AG10803 (cell line): ENCODE measurements at regions not wholly inside any gene's neighbourhood (a gene's known extent, or its start where the extent isn't known, plus 50 kb on each side); places are given as distances from the start of the nearest gene placed in this dataset.

Source experiments
- DNase-seq: peaks from one replicate; pipeline ENCODE4 v3.0.0; 2010; ENCODE audit warnings: low read depth
- H3K4me3 ChIP-seq: 2 replicates; pipeline ENCODE4 v1.5.1; 2011; ENCODE audit warnings: mild to moderate bottlenecking, low read length, control low read depth
- TF ChIP-seq, protein P1 (sequence below): conservative IDR thresholded peaks from 2 replicates; pipeline ENCODE4 v1.5.1; 2011; ENCODE audit warnings: mild to moderate bottlenecking, low read length, control low read depth, inconsistent platforms

DNA sequence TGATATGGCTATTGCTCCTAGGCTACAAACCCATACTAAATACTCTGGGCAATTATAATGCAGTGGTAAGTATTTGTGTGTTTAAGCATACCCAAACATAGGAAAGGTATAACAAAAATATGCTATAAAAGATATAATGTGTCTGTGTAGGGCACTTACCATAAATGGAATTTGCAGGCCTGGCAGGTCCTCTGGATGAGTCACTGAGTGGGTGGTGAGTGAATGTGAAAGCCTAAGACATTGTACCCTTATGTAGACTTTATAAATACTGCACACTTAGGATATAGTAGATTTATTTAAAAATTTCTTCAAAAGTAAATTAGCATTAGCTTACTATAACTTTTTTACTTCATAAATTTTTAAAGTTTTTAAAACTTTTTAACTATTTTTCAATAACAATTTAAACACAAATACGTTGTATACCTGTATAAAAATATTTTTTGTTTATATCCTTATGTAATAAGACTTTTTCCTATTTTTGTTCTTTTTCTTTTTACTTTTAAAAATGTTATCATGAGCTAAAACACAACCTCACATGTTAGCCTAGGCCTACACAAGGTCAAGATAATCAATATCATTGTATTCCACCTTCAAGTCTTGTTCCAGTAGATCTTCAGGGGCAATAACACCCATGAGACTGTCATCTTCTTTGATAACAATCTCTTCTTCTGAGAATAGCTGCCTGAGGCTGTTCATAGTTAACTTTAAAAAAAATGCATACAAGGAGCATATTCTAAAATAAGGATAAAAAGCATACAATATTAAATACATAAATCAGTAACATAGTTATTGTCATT lies 306.3 kb upstream of the RGS18 start:
- no peak overlapping the region for H3K4me3 ChIP-seq
- TF ChIP-seq, protein P1, sequence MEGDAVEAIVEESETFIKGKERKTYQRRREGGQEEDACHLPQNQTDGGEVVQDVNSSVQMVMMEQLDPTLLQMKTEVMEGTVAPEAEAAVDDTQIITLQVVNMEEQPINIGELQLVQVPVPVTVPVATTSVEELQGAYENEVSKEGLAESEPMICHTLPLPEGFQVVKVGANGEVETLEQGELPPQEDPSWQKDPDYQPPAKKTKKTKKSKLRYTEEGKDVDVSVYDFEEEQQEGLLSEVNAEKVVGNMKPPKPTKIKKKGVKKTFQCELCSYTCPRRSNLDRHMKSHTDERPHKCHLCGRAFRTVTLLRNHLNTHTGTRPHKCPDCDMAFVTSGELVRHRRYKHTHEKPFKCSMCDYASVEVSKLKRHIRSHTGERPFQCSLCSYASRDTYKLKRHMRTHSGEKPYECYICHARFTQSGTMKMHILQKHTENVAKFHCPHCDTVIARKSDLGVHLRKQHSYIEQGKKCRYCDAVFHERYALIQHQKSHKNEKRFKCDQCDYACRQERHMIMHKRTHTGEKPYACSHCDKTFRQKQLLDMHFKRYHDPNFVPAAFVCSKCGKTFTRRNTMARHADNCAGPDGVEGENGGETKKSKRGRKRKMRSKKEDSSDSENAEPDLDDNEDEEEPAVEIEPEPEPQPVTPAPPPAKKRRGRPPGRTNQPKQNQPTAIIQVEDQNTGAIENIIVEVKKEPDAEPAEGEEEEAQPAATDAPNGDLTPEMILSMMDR = no peak
- no peak for DNase-seq

DNA sequence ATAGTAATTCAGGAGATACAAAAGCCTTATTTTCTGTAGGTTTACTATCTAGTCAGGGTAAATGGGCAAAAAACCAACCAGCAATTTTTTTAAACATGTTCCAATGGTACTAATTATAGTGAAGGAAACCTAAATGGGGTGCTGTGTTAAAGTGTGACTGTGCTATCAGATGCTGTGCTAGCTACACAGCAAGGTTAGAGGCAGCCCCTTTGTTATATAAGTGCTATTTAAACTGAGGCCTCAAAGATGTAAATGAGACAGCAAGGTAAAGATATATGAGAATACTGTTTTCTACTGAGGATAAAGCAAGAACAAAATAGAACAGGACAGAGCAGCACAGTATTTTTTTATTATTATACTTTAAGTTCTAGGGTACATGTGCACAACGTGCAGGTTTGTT lies 305.4 kb upstream of the RGS18 start:
- no peak overlapping the region for H3K4me3 ChIP-seq
- DNase-seq = no peak
- TF ChIP-seq, protein P1 = no peak

DNA sequence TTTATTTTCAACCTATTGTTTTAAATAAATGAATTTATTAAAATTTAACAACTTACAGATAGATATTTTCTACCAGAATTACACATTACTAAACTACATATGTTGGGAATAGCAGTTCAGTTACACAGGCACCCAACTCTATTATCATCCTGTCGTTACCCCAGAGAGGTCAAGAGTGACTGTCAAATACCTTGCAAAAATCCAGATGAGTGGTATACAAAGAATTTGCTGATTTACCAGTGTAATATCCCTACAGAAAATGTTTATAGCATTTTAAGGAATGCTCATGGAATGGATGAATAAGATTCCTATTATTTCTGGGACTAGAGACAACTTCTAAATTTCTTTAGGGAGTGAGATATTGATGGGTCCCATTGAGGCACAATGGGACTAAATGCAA lies 300.7 kb upstream of the RGS18 start:
- H3K4me3 ChIP-seq = no peak overlapping the region
- TF ChIP-seq, protein P1 = no peak
- no peak for DNase-seq

DNA sequence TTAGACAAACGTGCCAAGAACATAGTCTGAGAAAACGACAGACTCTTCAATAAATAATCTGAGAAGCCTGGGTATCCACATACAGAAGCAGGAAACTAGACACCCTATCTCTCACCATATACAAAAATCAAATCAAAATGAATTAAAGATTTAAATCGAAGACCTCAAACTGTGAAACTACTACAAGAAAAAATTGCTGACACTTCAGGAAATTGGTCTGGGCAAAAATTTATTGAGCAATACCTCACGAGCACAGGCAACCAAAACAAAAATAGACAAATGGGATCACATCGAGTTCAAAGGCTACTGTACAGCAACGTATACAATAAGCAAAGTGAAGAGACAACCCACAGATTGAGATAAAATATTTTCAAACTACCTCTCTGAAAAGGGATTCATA lies 292.8 kb upstream of the RGS18 start:
- TF ChIP-seq, protein P1 = no peak
- no peak overlapping the region for H3K4me3 ChIP-seq
- no peak for DNase-seq

DNA sequence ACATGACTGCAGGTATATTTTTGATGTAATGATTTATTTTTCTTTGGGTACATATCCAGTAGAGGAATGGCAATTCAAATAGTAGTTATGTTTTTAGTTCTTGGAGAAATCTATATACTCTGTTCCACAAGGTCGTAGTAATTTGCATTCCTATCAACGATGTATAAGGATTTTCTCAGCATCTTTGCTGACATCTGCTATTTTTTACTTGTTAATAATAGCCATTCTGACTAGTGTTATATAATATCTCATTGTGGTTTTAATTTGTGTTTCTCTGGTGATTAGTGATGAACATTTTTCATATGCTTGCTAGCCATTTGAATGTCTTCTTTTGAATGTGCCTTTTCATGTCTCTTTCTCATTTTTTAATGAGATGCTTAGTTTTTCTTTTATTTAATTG lies 292.1 kb upstream of the RGS18 start:
- TF ChIP-seq, protein P1 = no peak

DNA sequence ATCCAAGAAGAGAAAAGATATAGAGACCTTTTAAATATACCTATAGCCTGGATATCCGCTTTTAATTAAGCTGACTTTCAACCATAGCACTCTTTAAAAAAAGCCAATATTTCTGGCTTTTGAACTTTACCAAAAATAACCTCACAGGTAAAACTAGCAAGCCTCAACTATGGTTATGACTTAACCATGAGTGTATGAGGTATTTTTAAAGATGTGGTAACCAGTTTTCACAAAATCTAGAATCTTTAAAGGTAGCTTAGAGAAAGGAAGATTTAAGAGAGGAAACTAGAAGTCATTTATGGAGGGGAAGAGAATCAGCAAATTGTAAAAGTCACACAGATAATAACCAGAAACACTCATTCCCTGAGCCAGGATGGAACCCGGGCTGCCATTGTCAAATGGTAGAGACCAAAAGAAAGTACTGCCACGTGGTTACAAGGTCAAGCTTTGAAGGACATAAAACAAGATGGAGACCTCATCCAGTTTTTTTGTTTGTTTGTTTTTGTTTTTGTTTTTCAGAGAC lies 288.4 kb upstream of the RGS18 start:
- TF ChIP-seq, protein P1 = no peak
- no peak for DNase-seq
- H3K4me3 ChIP-seq = no peak overlapping the region

More for the DNA sequence above, 292.1 kb upstream of the RGS18 start:
- no peak overlapping the region for H3K4me3 ChIP-seq
- DNase-seq = no peak

DNA sequence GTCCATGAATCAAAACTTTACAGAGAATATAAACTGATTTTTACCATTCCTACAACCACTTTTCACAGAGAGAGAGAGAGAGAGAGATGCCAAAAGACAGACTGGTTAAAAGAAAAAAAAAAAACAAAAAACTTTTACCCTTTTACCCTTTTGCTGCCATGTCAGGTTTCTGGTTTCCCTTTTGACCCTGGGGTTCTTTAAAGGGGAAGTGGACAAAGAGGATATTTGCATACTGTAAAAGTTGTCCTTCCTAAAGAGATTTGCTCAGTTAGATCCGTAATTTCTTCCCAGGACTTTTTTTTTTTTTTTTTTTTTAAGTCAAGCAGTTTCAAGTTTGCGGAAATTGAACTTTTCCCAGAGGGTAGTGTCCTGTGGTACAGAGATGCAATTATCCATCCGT lies 287.8 kb upstream of the RGS18 start:
- no peak for DNase-seq
- H3K4me3 ChIP-seq = no peak overlapping the region
- TF ChIP-seq, protein P1 = no peak
